Endothelial cell of umbilical vein (primary cell): ENCODE measurements at regions not wholly inside any gene's neighbourhood (a gene's known extent, or its start where the extent isn't known, plus 50 kb on each side); places are given as distances from the start of the nearest gene placed in this dataset.

Experiments used
- GATA2 ChIP-seq: IDR thresholded peaks from 2 replicates; pipeline ENCODE4 v1.7.0; 2011; ENCODE audit warnings: low read depth, mild to moderate bottlenecking, moderate library complexity, mixed read lengths, low read length; ENCODE audit not compliant: insufficient read length, insufficient read depth
- MAX ChIP-seq: IDR thresholded peaks from 2 replicates; pipeline ENCODE4 v1.6.1; 2011; ENCODE audit not compliant: insufficient read depth, insufficient read length
- POLR2A ChIP-seq: IDR thresholded peaks from 2 replicates; pipeline ENCODE4 v1.6.1; 2012; ENCODE audit warnings: low read depth, mild to moderate bottlenecking, control low read depth, low read length
- TF ChIP-seq, protein P1 (sequence below), 2 donors: IDR thresholded peaks; 1 replicate in 1 of 2; 2 replicates in 1 of 2; pipeline ENCODE4 v1.5.1; 2011; ENCODE audit warnings: low read length in 2 of 2, mild to moderate bottlenecking in 2 of 2, moderate library complexity in 2 of 2, control low read depth in 1 of 2, inconsistent platforms in 1 of 2, low read depth in 1 of 2; ENCODE audit not compliant: insufficient read depth in 1 of 2; ENCODE audit errors: extremely low read depth in 1 of 2

DNA sequence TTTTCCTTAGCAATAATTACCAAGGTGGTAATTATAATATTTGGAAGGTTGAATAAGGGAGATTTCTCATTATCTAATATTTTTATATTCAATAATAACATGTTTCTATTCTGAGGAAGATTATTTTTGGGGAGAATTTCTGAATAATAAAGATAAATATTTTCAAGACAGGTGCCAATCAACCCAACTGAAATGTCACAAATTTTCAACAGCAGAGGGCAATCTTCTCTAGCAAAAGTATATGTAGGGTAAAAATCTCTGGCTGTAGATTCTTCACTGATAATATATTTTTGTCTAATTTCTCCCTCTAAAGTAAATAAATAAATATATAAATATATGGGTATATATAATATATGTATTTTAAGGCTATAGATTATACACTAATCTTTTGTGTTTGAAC is 1187.2 kb upstream of the CRIM1 start:
- TF ChIP-seq GATA2 (no peak), POLR2A (no peak), MAX (no peak)
- TF ChIP-seq, protein P1, sequence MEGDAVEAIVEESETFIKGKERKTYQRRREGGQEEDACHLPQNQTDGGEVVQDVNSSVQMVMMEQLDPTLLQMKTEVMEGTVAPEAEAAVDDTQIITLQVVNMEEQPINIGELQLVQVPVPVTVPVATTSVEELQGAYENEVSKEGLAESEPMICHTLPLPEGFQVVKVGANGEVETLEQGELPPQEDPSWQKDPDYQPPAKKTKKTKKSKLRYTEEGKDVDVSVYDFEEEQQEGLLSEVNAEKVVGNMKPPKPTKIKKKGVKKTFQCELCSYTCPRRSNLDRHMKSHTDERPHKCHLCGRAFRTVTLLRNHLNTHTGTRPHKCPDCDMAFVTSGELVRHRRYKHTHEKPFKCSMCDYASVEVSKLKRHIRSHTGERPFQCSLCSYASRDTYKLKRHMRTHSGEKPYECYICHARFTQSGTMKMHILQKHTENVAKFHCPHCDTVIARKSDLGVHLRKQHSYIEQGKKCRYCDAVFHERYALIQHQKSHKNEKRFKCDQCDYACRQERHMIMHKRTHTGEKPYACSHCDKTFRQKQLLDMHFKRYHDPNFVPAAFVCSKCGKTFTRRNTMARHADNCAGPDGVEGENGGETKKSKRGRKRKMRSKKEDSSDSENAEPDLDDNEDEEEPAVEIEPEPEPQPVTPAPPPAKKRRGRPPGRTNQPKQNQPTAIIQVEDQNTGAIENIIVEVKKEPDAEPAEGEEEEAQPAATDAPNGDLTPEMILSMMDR (IDR thresholded peaks at IDR 0.05; ENCODE audit: extremely low read depth in 1 of 2, insufficient read depth in 1 of 2, low read depth in 1 of 2, low read length in 2 of 2): no peak
